RWPE1 (cell line): ENCODE measurements at regions not wholly inside any gene's neighbourhood (a gene's known extent, or its start where the extent isn't known, plus 50 kb on each side); places are given as distances from the start of the nearest gene placed in this dataset.

Experiments
- CTCF ChIA-PET: fragments of 350-600 bp; sonication (Branson Sonifier 250); formaldehyde crosslinking; extraction: SDS; loops from one replicate; lab custom pipeline; 2021; lab: Yijun Ruan, JAX
- POLR2A ChIA-PET: fragments of 400-600 bp; formaldehyde crosslinking; extraction: SDS; loops from one replicate; lab custom pipeline; 2020; ENCODE audit warnings: antibody characterized with exemption; ENCODE audit not compliant: low non-redundant PET; lab: Yijun Ruan, JAX
- DNase-seq: peaks from one replicate; pipeline ENCODE4 v3.0.0; 2012; ENCODE audit warnings: low spot score
- H3K27ac ChIP-seq: fragments of 450-650 bp; 2 replicates; pipeline ENCODE4 v1.5.1; 2017
- CTCF ChIP-seq: fragments of 450-650 bp; conservative IDR thresholded peaks from 2 replicates; pipeline ENCODE4 v1.5.1; 2017; ENCODE audit warnings: low read depth, mild to moderate bottlenecking

- CTCF ChIA-PET, result interaction anchor here (0.6 kb wide), 1 partner anchor 16 kb away, joined by 3 read pairs; no protein-coding TSS in a partner anchor
- POLR2A ChIA-PET, result no interaction called here
Observed at GRCh38 chr18:76264876-76265250, 230.2 kb downstream of the ZNF516 start.

GRCh38 chr18:76264198-76264875 is 230.7 kb downstream of the ZNF516 start:
- ChIA-PET POLR2A (no interaction called here), CTCF (no interaction called here)
- no peak overlapping the region for H3K27ac ChIP-seq
- DNase-seq, result peak; percentile 7
- no peak for TF ChIP-seq CTCF

More at GRCh38 chr18:76264876-76265250, 230.2 kb downstream of the ZNF516 start:
- no peak for TF ChIP-seq CTCF
- no peak overlapping the region for H3K27ac ChIP-seq
- DNase-seq, result no peak

GRCh38 chr18:76263046-76264005 is 231.7 kb downstream of the ZNF516 start:
- no peak for TF ChIP-seq CTCF
- CTCF ChIA-PET, result interaction anchor here (0.6 kb wide), 1 partner anchor 341 kb away, joined by 5 read pairs; no protein-coding TSS in a partner anchor
- POLR2A ChIA-PET, result no interaction called here
- DNase-seq, result no peak
- H3K27ac ChIP-seq, result no peak overlapping the region

GRCh38 chr18:76260941-76261472 is 234.0 kb downstream of the ZNF516 start:
- CTCF ChIA-PET, result interaction anchor here (0.7 kb wide), 1 partner anchor 204 kb away, joined by 3 read pairs; no protein-coding TSS in a partner anchor
- POLR2A ChIA-PET, result no interaction called here

GRCh38 chr18:76259711-76260110 is 235.3 kb downstream of the ZNF516 start:
- POLR2A ChIA-PET, result no interaction called here
- CTCF ChIA-PET, result no interaction called here
- no peak overlapping the region for H3K27ac ChIP-seq
- no peak for DNase-seq
- TF ChIP-seq CTCF, result no peak

More at GRCh38 chr18:76260941-76261472, 234.0 kb downstream of the ZNF516 start:
- DNase-seq, result no peak
- H3K27ac ChIP-seq, result no peak overlapping the region
- TF ChIP-seq CTCF, result no peak

- DNase-seq, result no peak
- ChIA-PET CTCF (no interaction called here), POLR2A (no interaction called here)
- no peak for TF ChIP-seq CTCF
- no peak overlapping the region for H3K27ac ChIP-seq
Observed at GRCh38 chr18:76259096-76259495, 235.9 kb downstream of the ZNF516 start.
